HK-2 (cell line): ENCODE measurements at regions not wholly inside any gene's neighbourhood (a gene's known extent, or its start where the extent isn't known, plus 50 kb on each side); places are given as distances from the start of the nearest gene placed in this dataset.
"Not testable (repeated sequence)": the region's sequence is repeated elsewhere in the genome, so short reads cannot be mapped to it uniquely, and the experiment has no call there.

ENCODE experiments used
- DNase-seq: peaks from one replicate; pipeline ENCODE4 v3.0.0-alpha.2; 2018; ENCODE audit not compliant: unreplicated experiment

DNA sequence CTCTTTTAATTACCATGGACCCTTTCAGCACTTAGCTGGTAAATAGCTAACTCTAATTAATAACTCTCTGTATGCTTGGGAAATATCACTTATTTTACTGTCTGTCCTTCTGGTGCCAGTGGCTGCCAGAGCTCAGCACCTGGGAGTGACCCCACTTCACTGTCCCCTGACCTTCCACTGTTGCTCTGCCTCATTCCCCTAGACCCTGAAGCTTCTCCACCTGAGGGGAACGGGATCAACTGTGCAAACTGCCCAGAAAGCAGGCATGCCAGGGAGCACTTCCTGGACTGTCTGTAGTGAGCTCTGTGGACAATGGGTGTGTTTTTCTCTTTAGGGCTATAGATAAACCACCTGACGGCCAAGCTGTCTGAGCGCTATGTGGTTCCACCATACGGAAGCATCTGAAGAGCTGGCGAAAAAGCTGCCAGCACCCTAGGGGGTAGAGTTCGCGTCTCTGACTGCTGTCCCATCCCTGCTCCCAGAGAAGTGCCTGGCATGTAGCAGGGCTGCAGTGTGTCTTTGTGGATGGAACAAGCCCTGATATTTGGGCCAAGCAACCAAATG, 106.3 kb upstream of the FOXA2 start:
- no peak for DNase-seq

DNA sequence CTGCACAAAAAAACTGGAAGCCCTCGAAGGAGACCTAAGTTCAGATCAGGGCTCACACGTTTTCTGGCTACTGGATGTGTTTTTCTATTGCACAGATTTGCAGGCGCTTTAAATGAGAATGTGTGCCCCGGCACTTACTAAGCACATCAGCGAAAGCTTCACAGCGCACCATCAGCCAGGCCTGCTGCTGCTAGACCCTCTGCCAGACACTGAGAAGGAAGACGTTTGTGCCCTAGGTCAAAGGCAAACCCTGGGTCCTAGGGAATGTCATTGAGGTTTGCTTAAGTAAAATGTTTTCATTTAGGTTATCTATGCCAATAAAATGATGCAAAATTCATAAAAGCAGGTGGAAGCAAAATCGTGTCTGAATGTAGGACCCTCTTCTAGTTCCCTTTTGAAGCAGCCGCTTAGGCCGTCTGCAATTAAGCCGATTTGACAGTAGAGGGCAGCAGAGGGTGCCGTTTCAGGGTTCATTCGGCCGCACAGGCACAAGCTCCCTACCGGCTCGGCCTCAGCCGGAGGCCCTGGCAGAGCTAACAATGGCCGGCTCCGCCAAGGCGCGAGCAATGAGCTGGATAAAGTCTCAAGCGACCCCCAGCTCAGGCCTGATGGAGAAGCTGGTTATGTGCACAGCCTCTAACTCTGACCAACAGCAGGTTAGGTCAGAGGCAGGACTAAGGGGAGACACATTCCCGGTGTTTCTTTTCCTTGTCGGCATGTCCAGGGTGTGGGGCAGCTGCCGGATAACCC, 107.2 kb upstream of the FOXA2 start:
- DNase-seq = peak; percentile 78

DNA sequence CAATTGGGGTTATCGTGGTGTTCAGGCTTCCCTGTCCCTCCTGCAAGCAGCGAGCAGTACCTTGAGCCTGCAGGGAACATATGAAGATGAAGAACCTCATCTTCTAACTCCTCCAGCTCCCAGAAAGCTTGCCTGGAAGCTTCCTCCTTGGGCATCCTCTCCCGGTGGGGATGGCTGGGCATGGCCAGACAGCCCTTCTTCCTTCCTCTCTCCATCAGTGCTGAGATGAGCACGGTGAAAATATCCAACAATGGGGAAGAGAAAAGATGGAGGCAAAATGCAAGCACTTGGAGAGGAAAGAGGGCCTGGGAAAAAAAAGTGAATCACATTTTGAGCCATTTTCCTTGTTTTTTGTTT, 107.7 kb upstream of the FOXA2 start:
- no peak for DNase-seq

DNA sequence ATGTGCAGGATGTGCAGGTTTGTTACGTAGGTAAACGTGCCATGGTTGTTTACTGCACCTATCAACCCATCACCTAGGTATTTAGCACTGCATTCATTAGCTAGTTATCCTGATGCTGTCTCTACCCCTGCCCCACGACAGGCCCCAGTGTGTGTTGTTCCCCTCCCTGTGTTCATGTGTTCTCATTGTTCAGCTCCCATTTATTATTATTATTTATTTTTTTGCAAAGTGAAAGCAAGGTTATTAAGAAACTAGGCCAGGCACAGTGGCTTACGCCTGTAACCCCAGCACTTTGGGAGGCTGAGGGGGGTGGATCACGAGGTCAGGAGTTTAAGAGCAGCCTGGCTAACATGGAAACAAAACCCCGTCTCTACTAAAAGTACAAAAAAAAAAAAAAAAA, 108.2 kb upstream of the FOXA2 start:
- DNase-seq = not testable (repeated sequence)

DNA sequence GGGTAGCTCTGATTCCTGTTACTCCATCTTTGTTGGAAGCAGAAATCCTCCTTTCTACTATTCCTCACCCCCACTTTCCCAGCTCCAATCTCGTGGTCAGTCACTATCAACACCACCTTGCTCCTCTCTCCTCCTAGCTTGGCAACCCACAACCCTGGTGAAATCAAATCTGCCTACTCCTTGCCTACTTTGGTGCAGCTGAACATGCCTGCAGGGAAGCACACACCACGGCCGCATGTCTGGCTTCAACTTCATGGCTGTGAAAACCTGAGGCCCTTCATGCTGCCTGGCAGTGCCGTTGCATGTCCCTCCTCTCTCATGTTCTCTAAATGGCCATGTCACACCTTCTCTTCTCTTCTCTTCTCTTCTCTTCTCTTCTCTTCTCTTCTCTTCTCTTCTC, 112.4 kb upstream of the FOXA2 start:
- DNase-seq = no peak

DNA sequence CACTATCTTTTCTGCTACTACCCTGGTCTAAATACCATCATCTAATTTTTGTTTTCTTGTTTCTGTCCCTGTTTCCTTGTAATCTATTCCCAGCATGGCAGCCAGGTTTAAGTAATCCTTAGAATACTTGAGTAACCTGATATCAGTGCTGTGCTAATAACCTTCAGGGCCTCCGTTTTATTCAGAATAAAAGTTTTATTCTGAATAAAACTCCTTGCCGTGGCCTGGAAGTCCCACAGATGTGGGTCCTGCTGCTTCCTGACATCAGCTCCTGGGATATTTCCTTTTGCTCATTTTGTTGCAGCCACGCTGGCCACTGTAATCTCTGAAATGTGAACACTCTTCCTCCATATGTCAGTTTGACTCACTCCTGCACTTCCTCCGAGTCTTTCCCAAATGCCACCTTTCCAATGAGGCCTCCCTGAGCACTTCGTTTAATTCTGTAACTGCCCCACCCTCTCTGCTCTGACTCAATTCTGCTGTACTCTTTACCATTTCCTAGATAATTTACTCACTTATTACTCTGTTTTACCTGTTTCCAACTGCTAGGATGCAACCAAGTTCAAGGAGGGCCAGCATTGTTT, 114.0 kb upstream of the FOXA2 start:
- no peak for DNase-seq

DNA sequence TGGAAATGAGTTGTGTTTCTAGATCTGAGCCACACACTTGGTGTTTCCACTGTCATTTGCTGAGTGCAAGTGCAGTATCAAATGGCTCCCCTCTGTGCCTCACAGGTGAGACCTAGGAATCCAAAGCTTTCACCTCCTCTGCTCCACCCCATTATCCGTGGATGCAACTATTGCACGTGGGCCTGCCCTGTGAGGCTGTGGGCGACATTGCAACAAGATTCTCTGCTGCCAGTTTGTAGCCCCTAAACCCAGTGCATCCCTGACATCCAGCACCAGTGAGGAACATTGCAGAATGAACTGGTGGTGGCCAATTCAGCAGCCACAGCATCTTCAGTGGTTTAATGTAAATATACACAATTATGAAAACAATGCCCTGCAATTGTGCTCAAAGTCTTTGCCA, 115.0 kb upstream of the FOXA2 start:
- DNase-seq = no peak

DNA sequence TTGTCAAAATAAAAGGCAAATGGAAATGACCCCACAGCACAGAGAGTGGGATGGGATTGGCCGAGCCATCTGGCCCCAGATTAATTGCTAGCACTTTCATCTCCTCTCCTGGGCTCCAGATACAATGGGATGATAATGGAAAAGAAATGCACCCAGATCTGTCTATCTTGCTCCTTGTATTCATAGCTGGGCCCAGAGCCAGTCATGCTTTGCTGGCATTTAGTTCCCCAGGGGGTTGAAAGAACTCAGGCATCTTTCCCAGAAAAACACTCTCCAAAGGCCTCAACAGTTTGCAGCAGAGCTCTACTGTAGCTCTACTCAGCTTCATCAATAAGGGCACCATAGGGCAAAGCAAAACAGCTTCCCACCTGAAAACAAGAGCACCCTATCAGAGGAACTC, 116.0 kb upstream of the FOXA2 start:
- DNase-seq = no peak

DNA sequence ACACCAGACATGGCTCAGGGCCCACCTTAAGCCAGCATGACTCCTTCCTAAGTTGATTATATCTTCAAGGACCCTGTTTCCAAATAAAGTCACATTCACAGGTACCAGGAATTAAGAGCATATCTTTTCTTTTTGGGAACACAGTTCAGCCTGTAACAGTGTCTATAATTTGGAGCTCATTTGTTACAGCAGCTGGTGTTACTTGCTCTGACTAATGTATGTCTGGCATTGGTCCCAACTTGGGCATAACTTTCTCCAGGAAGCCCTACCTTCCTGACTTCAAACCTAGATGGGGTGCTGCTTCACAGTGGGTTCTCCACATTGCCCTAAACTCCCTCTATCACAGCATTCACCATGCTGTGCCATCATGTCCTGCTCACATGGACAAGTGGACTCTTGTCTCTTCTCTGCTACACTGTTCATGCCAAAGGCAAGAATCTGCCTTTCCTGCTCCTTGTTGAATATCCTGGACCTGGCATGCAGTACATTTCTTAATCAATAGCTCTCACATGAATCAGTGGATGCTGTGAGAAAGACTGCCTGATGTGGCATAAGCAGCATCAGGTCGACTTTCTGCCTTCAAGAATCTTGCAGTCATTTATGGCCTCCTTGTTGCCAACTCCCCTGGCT, 117.4 kb upstream of the FOXA2 start:
- DNase-seq = no peak

DNA sequence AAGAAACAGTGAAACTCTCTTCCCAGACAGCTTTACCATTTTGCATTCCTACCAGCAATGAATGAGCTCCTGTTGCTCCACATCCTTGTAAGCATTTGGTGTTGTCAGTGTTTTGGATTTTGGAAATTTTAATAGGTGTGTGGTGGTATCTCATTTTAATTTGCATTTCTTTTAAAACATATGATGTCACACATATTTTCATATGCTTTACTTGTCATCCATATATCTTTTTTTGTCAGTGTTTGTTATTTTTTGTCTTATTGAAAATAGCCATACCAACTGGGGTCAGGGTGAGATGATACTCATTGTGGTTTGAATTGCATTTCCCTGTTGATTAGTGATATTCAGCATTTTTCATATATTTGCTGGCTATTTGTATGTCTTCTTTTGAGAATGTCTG, 119.5 kb upstream of the FOXA2 start:
- no peak for DNase-seq

DNA sequence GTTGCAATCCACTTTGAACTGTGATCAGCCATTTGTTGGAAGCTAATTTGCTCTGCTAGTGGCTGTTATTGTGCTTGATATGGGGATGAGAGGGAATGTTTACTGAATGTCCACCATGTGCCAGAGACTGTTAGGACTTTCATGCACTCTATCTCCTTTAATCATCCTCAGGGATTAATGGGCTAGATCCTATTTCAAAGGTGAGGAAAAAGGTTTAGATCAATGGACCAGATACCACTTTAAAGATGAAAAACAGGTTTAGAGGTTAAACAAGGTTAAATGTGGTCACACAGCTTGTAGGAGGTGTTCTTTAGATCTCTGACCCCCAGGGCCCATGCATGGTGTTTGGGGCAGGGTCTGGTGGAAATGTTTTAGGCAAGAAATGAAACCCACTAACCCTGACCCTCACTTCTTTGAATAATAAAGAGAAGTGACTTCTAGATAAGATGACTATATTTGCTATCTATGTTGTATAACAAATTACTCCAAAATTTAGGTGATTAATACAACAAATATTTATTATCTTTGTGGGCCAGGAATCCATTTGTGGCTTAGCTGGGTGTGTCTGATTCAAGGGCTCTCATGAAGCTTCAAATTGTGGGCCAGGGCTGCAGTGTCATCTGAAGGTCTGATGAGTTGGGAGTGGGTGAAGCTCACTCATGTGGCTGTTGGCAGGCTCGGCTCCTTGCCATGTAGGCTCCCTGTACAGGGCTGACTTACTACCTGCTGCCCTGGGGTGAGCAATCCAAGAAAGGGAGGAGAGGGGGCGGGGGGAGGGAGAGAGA, 127.8 kb upstream of the FOXA2 start:
- DNase-seq = no peak

DNA sequence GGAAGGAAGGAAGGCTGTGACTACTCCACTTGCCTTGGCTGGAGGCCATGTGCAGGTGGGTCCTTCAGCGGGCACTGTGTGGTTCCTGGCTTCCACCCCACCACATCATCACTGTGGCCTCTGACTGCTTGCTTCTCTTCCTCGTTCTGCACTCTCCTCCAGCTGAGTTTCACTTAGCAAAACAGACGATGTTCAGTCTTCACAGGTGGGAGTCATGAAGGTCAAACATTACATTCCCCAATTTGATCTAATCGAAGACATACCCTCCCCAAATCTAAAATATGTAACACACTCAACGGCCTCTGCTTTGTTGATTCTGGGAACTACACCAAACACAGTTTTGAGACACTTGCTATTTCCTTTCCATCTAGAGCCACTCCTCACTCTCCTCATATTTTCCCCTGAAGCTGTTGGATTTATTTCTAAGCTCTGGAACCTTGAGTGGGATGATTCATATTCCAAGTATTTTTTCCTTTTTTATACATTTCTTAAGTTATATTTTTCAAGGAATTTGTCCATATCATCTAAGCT, 132.5 kb upstream of the FOXA2 start:
- DNase-seq = no peak

DNA sequence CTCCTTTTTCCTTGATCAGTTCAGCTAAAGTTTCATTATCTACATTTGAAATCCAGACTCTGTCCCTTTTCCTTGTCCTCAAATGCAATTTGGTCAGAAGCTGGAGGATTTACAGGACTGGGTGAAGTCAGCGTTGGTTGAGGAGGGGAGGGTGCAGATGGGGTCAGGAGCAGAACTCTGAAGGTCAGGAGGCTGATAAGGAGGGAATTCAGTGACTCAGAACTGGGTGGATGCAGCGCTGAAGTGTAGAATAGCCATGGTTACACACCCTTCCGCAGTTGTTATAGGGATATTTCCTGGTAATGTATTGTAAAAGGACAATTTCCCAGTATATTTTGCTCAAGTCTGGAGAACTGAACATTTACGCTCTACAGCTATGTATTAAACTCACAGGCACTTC, 133.1 kb upstream of the FOXA2 start:
- no peak for DNase-seq

DNA sequence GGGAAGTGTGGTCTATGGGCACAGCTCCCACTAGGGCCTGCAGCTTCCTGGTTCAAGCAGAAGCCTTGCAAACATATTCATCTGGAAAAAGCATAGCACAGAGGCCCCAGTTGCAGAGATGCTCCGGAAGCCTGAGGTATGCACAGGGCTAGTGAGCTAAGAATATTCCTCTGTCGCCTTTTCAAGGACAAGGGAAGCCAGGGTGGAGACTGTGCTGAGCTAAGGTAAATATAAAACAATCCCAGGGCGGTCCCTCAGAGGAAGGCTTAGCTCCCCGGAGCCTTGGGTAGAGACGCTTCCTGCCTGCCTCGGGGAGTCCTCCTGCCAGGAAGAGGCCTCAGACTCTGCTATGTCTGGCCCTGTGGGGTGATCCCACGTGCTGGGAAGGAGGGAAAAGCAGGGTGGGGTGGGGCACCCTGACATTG, 134.8 kb upstream of the FOXA2 start:
- DNase-seq = no peak

DNA sequence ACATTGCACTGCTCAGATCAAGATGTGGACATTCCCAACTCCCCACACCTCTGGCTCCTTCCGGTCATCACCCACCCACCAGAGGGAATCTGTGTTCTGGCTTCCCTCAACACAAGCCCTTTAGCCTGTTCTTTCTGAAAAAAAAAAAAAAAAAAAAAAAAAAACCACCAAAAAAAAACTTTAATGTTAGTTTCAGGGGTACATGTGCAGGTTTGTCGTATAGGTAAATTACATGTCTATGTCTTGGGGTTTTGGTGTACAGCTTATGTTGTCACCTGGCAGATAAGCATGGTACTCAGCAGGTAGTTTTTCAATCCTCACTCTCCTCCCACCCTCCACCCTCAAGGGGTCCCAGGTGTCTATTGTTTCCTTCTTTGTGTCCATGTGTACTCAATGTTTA, 135.8 kb upstream of the FOXA2 start:
- no peak for DNase-seq

DNA sequence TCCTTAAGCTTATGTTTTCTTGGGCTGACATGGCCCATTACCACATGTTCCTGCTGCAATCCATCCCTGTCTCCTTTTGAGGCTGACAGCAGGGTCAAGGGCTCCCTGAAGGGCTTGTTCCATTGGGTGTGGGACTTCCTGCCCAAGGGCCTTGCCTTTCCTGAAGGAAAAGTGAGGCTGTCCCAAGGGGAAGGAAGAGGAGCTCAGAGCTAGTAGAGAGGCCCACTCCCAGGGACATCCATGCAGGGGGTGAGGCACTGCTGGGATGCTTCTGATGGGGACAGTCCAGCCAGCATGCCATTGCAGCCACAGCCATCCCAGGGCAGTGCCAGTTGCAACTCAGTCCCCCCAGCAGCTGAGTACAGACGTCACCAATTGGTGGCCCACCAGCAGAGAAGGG, 138.4 kb upstream of the FOXA2 start:
- DNase-seq = no peak

DNA sequence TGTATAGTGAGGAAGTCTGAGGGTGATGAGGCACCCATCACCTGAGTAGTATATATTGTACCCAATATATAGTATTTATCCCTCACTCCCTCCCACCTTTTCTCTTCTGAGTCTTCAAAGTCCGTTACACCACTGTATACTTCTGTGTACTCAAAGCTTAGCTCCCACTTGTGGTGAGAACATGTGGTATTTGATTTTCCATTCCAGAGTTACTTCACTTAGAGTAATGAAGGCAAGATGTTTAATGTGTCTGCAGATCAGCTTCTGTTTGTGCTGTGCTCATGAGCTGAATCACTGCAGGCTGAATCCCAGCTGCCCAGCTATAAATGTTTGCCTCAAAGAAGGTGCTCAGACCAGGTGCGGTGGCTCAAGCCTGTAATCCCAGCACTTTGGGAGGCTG, 139.3 kb upstream of the FOXA2 start:
- no peak for DNase-seq

DNA sequence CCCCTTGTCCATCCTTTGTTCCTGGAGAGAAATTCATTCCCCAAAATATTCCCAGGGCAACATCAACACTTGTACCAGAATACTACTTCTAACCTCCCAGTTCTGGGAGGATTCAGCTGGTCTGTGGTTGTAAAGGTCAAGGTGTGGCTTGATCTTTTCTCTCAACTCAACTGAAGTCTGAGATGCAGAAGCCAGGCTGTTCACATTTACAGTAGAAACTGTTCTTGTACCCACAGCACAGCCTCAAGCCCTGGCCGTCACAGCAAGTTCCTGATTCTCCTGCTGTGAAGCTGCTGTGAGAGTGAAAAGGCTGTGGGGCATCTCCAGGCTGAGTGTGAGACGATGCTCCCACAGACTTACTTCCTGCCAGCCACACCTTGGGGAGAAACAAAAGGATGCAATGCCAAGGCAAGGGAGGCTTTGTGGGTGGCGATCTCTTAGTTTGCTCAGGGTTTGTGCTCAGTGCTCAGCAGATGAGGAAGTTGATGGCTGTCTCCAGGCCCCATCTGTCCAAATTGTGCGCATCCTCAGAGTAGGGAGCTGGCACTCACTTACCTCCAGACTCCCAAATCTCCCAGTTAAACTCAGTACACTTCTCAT, 143.9 kb upstream of the FOXA2 start:
- DNase-seq = no peak

DNA sequence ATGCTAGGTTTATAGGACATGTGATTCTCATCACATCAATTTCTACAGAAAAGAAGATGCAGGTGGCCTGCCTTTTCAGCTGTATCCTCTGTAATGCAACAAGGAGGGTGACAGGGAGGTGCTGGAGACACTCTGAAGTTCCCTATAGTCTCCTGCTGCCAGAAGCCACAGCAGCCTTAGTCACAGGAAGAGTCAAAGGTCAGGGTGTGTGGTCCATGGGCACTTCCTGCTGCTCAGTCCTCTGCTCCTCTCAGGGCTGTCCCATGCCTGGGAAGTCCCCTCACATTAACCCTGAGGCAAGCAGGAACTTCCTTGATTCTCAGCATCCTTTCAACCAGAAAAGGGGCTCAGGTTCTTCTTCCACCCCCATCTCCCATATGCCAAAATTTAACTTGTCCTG, 144.8 kb upstream of the FOXA2 start:
- DNase-seq = peak; percentile 18

DNA sequence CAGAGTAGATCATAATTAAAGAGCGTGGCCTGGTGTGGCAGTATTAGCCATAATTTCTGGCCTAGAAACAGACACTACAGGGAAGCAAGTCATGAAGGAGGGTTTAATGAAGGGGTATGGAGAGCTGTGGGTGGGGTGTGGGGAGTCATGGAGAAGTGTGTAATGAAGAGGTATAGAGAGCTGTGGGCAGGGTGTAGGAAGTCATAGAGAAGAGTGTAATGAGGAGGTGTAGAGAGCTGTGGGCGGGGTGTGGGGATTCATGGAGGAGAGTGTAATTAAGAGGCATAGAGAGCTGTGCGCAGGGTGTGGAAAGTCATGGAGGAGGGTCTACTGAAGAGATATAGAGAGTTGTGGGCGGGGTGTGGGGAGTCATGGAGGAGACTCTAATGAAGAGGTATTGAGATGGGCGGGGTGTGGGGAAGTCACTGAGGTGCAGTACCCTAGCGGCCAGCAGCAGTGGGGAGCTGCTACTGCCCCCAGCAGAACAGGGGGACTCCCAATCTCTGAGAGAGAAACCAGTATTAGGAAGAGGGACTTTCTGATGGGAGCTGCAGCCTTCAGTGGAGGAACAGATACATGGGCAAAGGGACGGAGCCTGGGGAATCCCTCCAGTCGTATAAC, 145.4 kb upstream of the FOXA2 start:
- no peak for DNase-seq

DNA sequence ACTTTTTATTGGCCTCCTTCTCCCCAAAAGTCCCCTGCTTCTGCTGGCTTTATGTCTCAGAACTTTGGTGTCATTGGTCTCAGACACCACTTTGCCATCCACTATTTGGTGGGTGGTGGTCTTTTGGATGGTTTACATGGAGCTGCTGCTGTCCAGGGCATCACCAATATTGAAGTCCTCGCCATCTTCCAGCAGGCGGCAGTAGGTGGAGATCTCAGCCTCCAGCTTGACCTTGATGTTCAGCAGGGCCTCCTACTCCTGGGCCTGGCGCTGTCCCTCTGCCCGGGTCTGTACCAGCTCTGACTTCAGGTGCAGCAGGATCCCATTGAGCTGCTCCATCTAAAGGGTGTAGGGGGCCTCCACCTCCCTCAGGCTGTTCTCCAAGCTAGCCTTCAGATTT, 148.4 kb upstream of the FOXA2 start:
- no peak for DNase-seq
